SU-DHL-6 (cell line): ENCODE measurements at regions not wholly inside any gene's neighbourhood (a gene's known extent, or its start where the extent isn't known, plus 50 kb on each side); places are given as distances from the start of the nearest gene placed in this dataset.

ENCODE experiments used
- EZH2phosphoT487 ChIP-seq: fragments of 200-600 bp; sonication (generic), shearing (Covaris generic); conservative IDR thresholded peaks from 2 replicates; pipeline ENCODE4 v1.6.1; 2018; ENCODE audit warnings: mild to moderate bottlenecking, antibody characterized with exemption, low read length, moderate library complexity, mixed read lengths
- TF ChIP-seq, protein P1 (sequence below): fragments of 200-600 bp; sonication (generic); IDR thresholded peaks from one replicate; pipeline ENCODE4 v1.5.1; 2017; ENCODE audit warnings: antibody characterized with exemption, mild to moderate bottlenecking, low read length, moderate library complexity; ENCODE audit not compliant: insufficient read depth, poor library complexity, severe bottlenecking

DNA sequence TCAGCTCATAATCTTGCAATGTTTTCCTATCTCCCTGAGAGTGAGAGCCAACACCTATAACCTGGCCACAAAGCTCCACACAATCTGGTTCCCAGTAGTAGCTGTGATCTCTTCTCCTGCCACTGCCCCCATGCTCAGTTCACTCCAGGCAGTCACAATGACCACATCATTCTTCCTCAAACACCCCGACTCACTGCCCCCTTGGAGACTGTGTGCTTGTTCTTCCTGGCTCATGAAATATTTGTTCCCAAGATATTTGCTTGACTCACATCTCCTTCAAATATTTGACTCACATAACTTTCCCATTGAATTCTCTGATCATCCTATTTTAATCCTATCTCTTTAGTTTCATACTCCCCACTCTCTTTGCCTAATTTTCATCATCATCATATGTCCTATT is 173.7 kb downstream of the AREG start:
- TF ChIP-seq, protein P1, sequence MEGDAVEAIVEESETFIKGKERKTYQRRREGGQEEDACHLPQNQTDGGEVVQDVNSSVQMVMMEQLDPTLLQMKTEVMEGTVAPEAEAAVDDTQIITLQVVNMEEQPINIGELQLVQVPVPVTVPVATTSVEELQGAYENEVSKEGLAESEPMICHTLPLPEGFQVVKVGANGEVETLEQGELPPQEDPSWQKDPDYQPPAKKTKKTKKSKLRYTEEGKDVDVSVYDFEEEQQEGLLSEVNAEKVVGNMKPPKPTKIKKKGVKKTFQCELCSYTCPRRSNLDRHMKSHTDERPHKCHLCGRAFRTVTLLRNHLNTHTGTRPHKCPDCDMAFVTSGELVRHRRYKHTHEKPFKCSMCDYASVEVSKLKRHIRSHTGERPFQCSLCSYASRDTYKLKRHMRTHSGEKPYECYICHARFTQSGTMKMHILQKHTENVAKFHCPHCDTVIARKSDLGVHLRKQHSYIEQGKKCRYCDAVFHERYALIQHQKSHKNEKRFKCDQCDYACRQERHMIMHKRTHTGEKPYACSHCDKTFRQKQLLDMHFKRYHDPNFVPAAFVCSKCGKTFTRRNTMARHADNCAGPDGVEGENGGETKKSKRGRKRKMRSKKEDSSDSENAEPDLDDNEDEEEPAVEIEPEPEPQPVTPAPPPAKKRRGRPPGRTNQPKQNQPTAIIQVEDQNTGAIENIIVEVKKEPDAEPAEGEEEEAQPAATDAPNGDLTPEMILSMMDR: no peak
- TF ChIP-seq EZH2phosphoT487: no peak
